K562 (cell line): ENCODE measurements at regions not wholly inside any gene's neighbourhood (a gene's known extent, or its start where the extent isn't known, plus 50 kb on each side); places are given as distances from the start of the nearest gene placed in this dataset.

Experiments
- ATAC-seq: fragments of 200-7000 bp; cut with Tn5 transposase; 3 replicates; pipeline ENCODE4 v1.9.1; 2020; ENCODE audit warnings: moderate library complexity
- BruUV-seq: library from RNA; stranded (reverse); fragments of 400-500 nt; replicated peaks from 2 replicates; lab custom pipeline; 2021; lab: Mats Ljungman, UMichigan
- CTCF ChIA-PET: fragments of 300-600 bp; formaldehyde crosslinking; extraction: SDS; loops from one replicate; lab custom pipeline; 2021; ENCODE audit warnings: low intra/inter-chr PET ratio; lab: Yijun Ruan, JAX
- POLR2A ChIA-PET: fragments of 300-600, 350-650 bp; sonication (Branson Sonifier 250); formaldehyde crosslinking; extraction: SDS; loops from one replicate; lab custom pipeline; 2021; ENCODE audit warnings: antibody characterized with exemption, inconsistent platforms; lab: Yijun Ruan, JAX
- DNase-seq, 4 experiments: peaks; one replicate each; pipeline versions ENCODE4 v3.0.0 to v3.0.0-alpha.2; 2011 to 2018; ENCODE audit warnings: low spot score in 3 of 4, mixed read lengths in 3 of 4; ENCODE audit errors: extremely low read depth in 1 of 4
- FAIRE-seq: peaks from 2 replicates; lab custom pipeline; 2011; peaks lifted over from hg19 to GRCh38; lab: Jason Lieb, UNC
- H2AFZ ChIP-seq: 2 replicates; pipeline ENCODE4 v1.6.0; 2011; ENCODE audit warnings: low read depth, low read length, control low read depth, inconsistent platforms
- H3K27ac ChIP-seq: fragments of 200-600 bp; 3 replicates; pipeline ENCODE4 v1.8.0; 2011; ENCODE audit warnings: low read depth, mild to moderate bottlenecking, control low read depth, inconsistent platforms, low read length, moderate library complexity, mixed read lengths; ENCODE audit errors: extremely low read depth
- H3K27me3 ChIP-seq, 2 experiments: fragments of 300-600 bp in 1 of 2; 2 replicates in 1 of 2; 3 replicates in 1 of 2; pipeline versions ENCODE4 v1.6.0 to v1.8.0; 2011; ENCODE audit warnings: inconsistent platforms in 2 of 2, low read length in 2 of 2, mild to moderate bottlenecking in 1 of 2, mixed read lengths in 1 of 2, moderate library complexity in 1 of 2; ENCODE audit not compliant: control insufficient read depth in 2 of 2, insufficient read depth in 2 of 2
- H3K36me3 ChIP-seq: fragments of 300-600 bp; 3 replicates; pipeline ENCODE4 v1.8.0; 2011; ENCODE audit warnings: mild to moderate bottlenecking, low read length, inconsistent platforms; ENCODE audit not compliant: control insufficient read depth, insufficient read depth
- H3K4me1 ChIP-seq, 2 experiments: fragments of 200-600 bp in 1 of 2; replicated peaks in 1 of 2; 2 replicates in 1 of 2; 3 replicates in 1 of 2; pipeline versions ENCODE4 v1.5.1 to v1.8.0; 2011; ENCODE audit warnings: inconsistent platforms in 2 of 2, low read length in 2 of 2, mild to moderate bottlenecking in 1 of 2, mixed read lengths in 1 of 2, moderate library complexity in 1 of 2; ENCODE audit not compliant: control insufficient read depth in 2 of 2, insufficient read depth in 2 of 2
- H3K4me2 ChIP-seq: 2 replicates; pipeline ENCODE4 v1.6.1; 2011; ENCODE audit warnings: low read length, control low read depth, inconsistent platforms, mixed read lengths; ENCODE audit not compliant: insufficient read depth
- H3K4me3 ChIP-seq: fragments of 200-600 bp; sonication (generic), shearing (Covaris generic); 2 replicates; pipeline ENCODE4 v1.5.1; 2016; ENCODE audit warnings: control low read depth, inconsistent platforms
- H3K79me2 ChIP-seq: fragments of 200-600 bp; 3 replicates; pipeline ENCODE4 v1.8.0; 2011; ENCODE audit warnings: low read length, inconsistent platforms; ENCODE audit not compliant: control insufficient read depth, insufficient read depth
- H3K9ac ChIP-seq, 2 experiments: 2 replicates each; pipeline versions ENCODE4 v1.6.0 to v1.6.1; 2011; ENCODE audit warnings: low read depth in 2 of 2, low read length in 2 of 2, control low read depth in 1 of 2, inconsistent platforms in 1 of 2, mild to moderate bottlenecking in 1 of 2, mixed read lengths in 1 of 2; ENCODE audit not compliant: insufficient read depth in 1 of 2
- H3K9me1 ChIP-seq: one replicate; pipeline ENCODE4 v1.6.0; 2011; ENCODE audit warnings: inconsistent platforms, mild to moderate bottlenecking, low read length, moderate library complexity; ENCODE audit not compliant: control insufficient read depth, insufficient read depth
- H3K9me3 ChIP-seq: replicated peaks from 2 replicates; pipeline ENCODE4 v1.5.1; 2011; ENCODE audit warnings: low read depth, low read length, inconsistent platforms; ENCODE audit not compliant: control insufficient read depth, insufficient read depth
- H4K20me1 ChIP-seq: replicated peaks from 2 replicates; pipeline ENCODE4 v1.6.1; 2011; ENCODE audit warnings: low read length, inconsistent platforms, mixed read lengths; ENCODE audit not compliant: control insufficient read depth, insufficient read depth
- BMI1 ChIP-seq: fragments of 150-350 bp; IDR thresholded peaks from 2 replicates; pipeline ENCODE4 v1.6.1; 2014; ENCODE audit warnings: low read length
- ERF ChIP-seq: fragments of 450-650 bp; formaldehyde crosslinking; IDR thresholded peaks from 2 replicates; pipeline ENCODE4 v1.4.0; 2020; ENCODE audit warnings: mild to moderate bottlenecking, mixed read lengths
- GATAD2B ChIP-seq: fragments of 450-650 bp; IDR thresholded peaks from 2 replicates; pipeline ENCODE4 v1.6.1; 2017; ENCODE audit warnings: mild to moderate bottlenecking, borderline replicate concordance
- HNRNPUL1 ChIP-seq: fragments of 200-400 bp; formaldehyde crosslinking; IDR thresholded peaks from 2 replicates; pipeline ENCODE4 v1.6.1; 2017; ENCODE audit warnings: low read length
- KLF6 ChIP-seq: fragments of 250-450 bp; sonication (Bioruptor Pico); IDR thresholded peaks from 2 replicates; pipeline ENCODE4 v1.4.0; 2020; ENCODE audit warnings: mild to moderate bottlenecking, moderate library complexity, borderline replicate concordance
- RREB1 ChIP-seq: fragments of 250-450 bp; sonication (Bioruptor Pico); IDR thresholded peaks from 2 replicates; pipeline ENCODE4 v1.4.0; 2020
- RUNX1 ChIP-seq: sonication (generic); IDR thresholded peaks from 2 replicates; pipeline ENCODE4 v1.6.1; 2016; ENCODE audit warnings: antibody characterized with exemption, low read depth
- ZEB2 ChIP-seq: fragments of 450-650 bp; IDR thresholded peaks from 2 replicates; pipeline ENCODE4 v1.6.1; 2016
- ZNF140 ChIP-seq: fragments of 250-450 bp; sonication (Bioruptor Pico); IDR thresholded peaks from 2 replicates; pipeline ENCODE4 v1.8.0; 2021; ENCODE audit warnings: moderate library complexity, mild to moderate bottlenecking, inconsistent platforms
- ZNF280A ChIP-seq: fragments of 450-650 bp; IDR thresholded peaks from 2 replicates; pipeline ENCODE4 v1.6.1; 2018; ENCODE audit warnings: mild to moderate bottlenecking, low read depth; ENCODE audit not compliant: partially characterized antibody
- ZNF699 ChIP-seq: fragments of 250-450 bp; sonication (Bioruptor Pico); IDR thresholded peaks from 2 replicates; pipeline ENCODE4 v1.8.0; 2021; ENCODE audit warnings: mild to moderate bottlenecking, moderate library complexity; ENCODE audit not compliant: insufficient replicate concordance
- ZNF778 ChIP-seq: fragments of 450-650 bp; formaldehyde crosslinking; IDR thresholded peaks from 2 replicates; pipeline ENCODE4 v1.4.0; 2020; ENCODE audit warnings: mild to moderate bottlenecking, moderate library complexity
- WGBS: fragments of 100-300 bp; shearing (Covaris generic); methylation state at CpG from one replicate; pipeline ENCODE4 v1.1.6; 2016; ENCODE audit warnings: low coverage, mixed read lengths; ENCODE audit not compliant: insufficient coverage; ENCODE audit errors: missing lambda C conversion rate; 5-methylcytosine and 5-hydroxymethylcytosine counted together
- in situ Hi-C: fragments of 300-500 bp; cut with MboI; formaldehyde crosslinking; loops from 4 replicates; pipeline ENCODE4 v1.15.0; 2018; ENCODE audit warnings: inconsistent platforms, mixed read lengths
- intact Hi-C: fragments of 100-400 bp; cut with micrococcal nuclease; formaldehyde crosslinking; loops from 2 replicates; pipeline ENCODE4 v1.14.2; 2022
- TF ChIP-seq, protein P1 (sequence below): fragments of 250-450 bp; sonication (Bioruptor Pico); IDR thresholded peaks from 2 replicates; pipeline ENCODE4 v1.8.0; 2022; ENCODE audit warnings: inconsistent platforms

- no peak for TF ChIP-seq KLF6 (CRISPR knock-in tag)
- TF ChIP-seq HNRNPUL1 = no peak
- no peak for TF ChIP-seq ZNF140 (CRISPR knock-in tag)
- no peak for TF ChIP-seq RUNX1
- no peak for TF ChIP-seq ZEB2
- TF ChIP-seq BMI1 = no peak
- no peak for TF ChIP-seq ZNF280A
- TF ChIP-seq ZNF778 (CRISPR knock-in tag) = no peak
- no peak for TF ChIP-seq GATAD2B
- TF ChIP-seq, protein P1, sequence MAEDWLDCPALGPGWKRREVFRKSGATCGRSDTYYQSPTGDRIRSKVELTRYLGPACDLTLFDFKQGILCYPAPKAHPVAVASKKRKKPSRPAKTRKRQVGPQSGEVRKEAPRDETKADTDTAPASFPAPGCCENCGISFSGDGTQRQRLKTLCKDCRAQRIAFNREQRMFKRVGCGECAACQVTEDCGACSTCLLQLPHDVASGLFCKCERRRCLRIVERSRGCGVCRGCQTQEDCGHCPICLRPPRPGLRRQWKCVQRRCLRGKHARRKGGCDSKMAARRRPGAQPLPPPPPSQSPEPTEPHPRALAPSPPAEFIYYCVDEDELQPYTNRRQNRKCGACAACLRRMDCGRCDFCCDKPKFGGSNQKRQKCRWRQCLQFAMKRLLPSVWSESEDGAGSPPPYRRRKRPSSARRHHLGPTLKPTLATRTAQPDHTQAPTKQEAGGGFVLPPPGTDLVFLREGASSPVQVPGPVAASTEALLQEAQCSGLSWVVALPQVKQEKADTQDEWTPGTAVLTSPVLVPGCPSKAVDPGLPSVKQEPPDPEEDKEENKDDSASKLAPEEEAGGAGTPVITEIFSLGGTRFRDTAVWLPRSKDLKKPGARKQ (CRISPR knock-in tag) = no peak
- TF ChIP-seq ERF (CRISPR knock-in tag) = no peak
- TF ChIP-seq RREB1 (CRISPR knock-in tag) = no peak
- no peak for TF ChIP-seq ZNF699 (CRISPR knock-in tag)
- Histone ChIP-seq H3K36me3 (no peaks in the 10 kb centered on the region), H4K20me1 (no peaks in the 10 kb centered on the region), H3K79me2 (no peaks in the 10 kb centered on the region), H3K27ac (no peak overlapping the region), H3K9me1 (no peaks in the 10 kb centered on the region), H3K4me1 (no peaks in the 10 kb centered on the region), H3K27me3 (no peaks in the 10 kb centered on the region), H3K4me3 (no peak overlapping the region), H3K9ac (no peak overlapping the region), H3K9me3 (no peaks in the 10 kb centered on the region), H2AFZ (no peak overlapping the region), H3K4me2 (no peak overlapping the region)
- ChIA-PET POLR2A (interaction anchor here (0.7 kb wide), 1 partner anchor 119 kb away, joined by 3 read pairs; no protein-coding TSS in a partner anchor), CTCF (no interaction called here)
- no peak for DNase-seq
- no peak for FAIRE-seq
- ATAC-seq = no peak
- intact Hi-C loops = no loop called here
- no TSS peak for BruUV-seq
- in situ Hi-C loops = no loop called here
- 0% methylated on average over 2 of the region's 2 CpGs for WGBS
Measured at GRCh38 chr5:64110222-64110621, 55.4 kb upstream of the RNF180 start.
